Caco-2 (cell line): ENCODE measurements at regions not wholly inside any gene's neighbourhood (a gene's known extent, or its start where the extent isn't known, plus 50 kb on each side); places are given as distances from the start of the nearest gene placed in this dataset.
"Not testable (repeated sequence)": the region's sequence is repeated elsewhere in the genome, so short reads cannot be mapped to it uniquely, and the experiment has no call there.

Experiments used
- BruUV-seq: library from RNA; stranded (reverse); fragments of 400-500 nt; replicated peaks from 2 replicates; lab custom pipeline; 2021; lab: Mats Ljungman, UMichigan
- CTCF ChIA-PET: fragments of 300-600 bp; sonication (Branson Sonifier 250); formaldehyde crosslinking; loops from one replicate; lab custom pipeline; 2022; ENCODE audit warnings: antibody characterized with exemption; lab: Charles Lee
- POLR2A ChIA-PET: fragments of 300-600 bp; sonication (Branson Sonifier 250); formaldehyde crosslinking; loops from one replicate; lab custom pipeline; 2022; ENCODE audit warnings: antibody characterized with exemption; lab: Charles Lee
- DNase-seq, 2 experiments: peaks; one replicate each; pipeline versions ENCODE4 v3.0.0 to v3.0.0-alpha.2; 2020 to 2022
- H3K27me3 ChIP-seq: replicated peaks from 2 replicates; pipeline ENCODE4 v1.6.0; 2011; ENCODE audit warnings: low read length; ENCODE audit not compliant: control insufficient read depth, insufficient read depth
- H3K36me3 ChIP-seq: 2 replicates; pipeline ENCODE4 v1.5.1; 2011; ENCODE audit warnings: low read length; ENCODE audit not compliant: control insufficient read depth, insufficient read depth
- H3K4me1 ChIP-seq: fragments of 250-450 bp; sonication (Bioruptor Pico); 2 replicates; pipeline ENCODE4 v1.5.1; 2020; ENCODE audit warnings: mild to moderate bottlenecking
- H3K4me3 ChIP-seq: 2 replicates; pipeline ENCODE4 v1.5.1; 2011; ENCODE audit warnings: low read depth, mild to moderate bottlenecking, control low read depth, low read length
- H3K9me3 ChIP-seq: fragments of 250-450 bp; sonication (Bioruptor Pico); 2 replicates; pipeline ENCODE4 v1.5.1; 2020; ENCODE audit warnings: mild to moderate bottlenecking, moderate library complexity
- H3K27ac Mint-ChIP-seq: one replicate; pipeline ENCODE4 v1.8.0; 2022; ENCODE audit warnings: mixed read lengths; ENCODE audit not compliant: unreplicated experiment
- H3K27me3 Mint-ChIP-seq: one replicate; pipeline ENCODE4 v1.8.0; 2022; ENCODE audit warnings: mixed read lengths; ENCODE audit not compliant: insufficient read depth, unreplicated experiment
- H3K36me3 Mint-ChIP-seq: one replicate; pipeline ENCODE4 v1.8.0; 2022; ENCODE audit warnings: mild to moderate bottlenecking, mixed read lengths; ENCODE audit not compliant: insufficient read depth, unreplicated experiment
- H3K4me1 Mint-ChIP-seq: one replicate; pipeline ENCODE4 v1.8.0; 2022; ENCODE audit warnings: low read depth, mixed read lengths; ENCODE audit not compliant: unreplicated experiment
- H3K4me3 Mint-ChIP-seq: one replicate; pipeline ENCODE4 v1.8.0; 2022; ENCODE audit warnings: mild to moderate bottlenecking, moderate library complexity, mixed read lengths; ENCODE audit not compliant: unreplicated experiment
- H3K9me3 Mint-ChIP-seq: one replicate; pipeline ENCODE4 v1.8.0; 2022; ENCODE audit warnings: mixed read lengths; ENCODE audit not compliant: unreplicated experiment
- intact Hi-C: fragments of 100-400 bp; cut with micrococcal nuclease; formaldehyde crosslinking; loops from one replicate; pipeline ENCODE4 v1.10.0; 2022; ENCODE audit not compliant: unreplicated experiment

DNA sequence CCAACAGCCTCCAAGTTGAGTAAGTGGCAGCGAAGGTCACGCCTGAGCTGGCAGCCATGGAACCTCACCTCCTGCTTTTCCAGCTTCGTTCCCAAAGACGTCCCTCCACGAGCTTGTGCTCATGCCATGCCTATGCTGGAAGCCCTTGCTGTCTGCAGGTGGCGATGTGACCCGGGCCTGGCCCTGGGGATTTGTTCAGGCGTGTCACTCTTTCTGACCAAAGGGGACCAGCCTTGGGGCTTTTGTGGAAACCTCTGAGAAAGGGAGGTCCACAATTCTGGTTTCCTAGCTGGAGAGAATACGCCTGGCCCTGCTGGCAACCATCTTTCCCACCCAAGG is 183.4 kb downstream of the TRIM43 start:
- H3K4me3 Mint-ChIP-seq, H3K27me3 ChIP-seq, intact Hi-C loops, H3K4me1 ChIP-seq, H3K9me3 Mint-ChIP-seq, H3K27me3 Mint-ChIP-seq, POLR2A ChIA-PET, CTCF ChIA-PET, DNase-seq, H3K4me1 Mint-ChIP-seq, H3K36me3 Mint-ChIP-seq, BruUV-seq, H3K36me3 ChIP-seq, H3K27ac Mint-ChIP-seq, H3K9me3 ChIP-seq, H3K4me3 ChIP-seq: not testable (repeated sequence)
